ENCODE measurements at regions not wholly inside any gene's neighbourhood (a gene's known extent, or its start where the extent isn't known, plus 50 kb on each side); places are given as distances from the start of the nearest gene placed in this dataset.
"Not testable (repeated sequence)": the region's sequence is repeated elsewhere in the genome, so short reads cannot be mapped to it uniquely, and the experiment has no call there.

DNA sequence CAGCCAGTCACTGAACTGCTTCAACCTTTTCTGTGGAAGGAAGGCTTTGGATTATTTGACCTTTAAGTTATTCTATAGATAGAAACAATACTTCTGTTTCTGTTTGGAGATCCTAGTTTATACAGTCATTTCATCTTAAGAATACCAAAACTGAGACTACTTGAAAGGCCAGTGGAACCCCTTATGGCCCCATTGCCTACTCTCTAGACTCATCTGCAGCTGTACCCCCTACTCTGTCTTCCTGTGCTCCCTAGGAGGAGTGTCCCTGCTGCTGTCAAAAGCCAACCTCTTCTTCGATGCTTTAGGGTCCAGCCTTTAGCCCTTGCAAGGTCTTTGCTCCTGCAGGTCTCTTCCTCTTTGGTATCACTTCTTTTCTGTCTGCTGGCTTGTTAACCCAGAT is 169.6 kb downstream of the EDEM1 start:
- DNase-seq (ENCODE audit: low spot score) = no peak

- DNase-seq (ENCODE audit: low spot score) = no peak
Observed at GRCh38 chr3:5358911-5359310, 171.4 kb downstream of the EDEM1 start.

- DNase-seq (ENCODE audit: low spot score) = no peak
Observed at GRCh38 chr3:5360453-5360852, 172.9 kb downstream of the EDEM1 start.

GRCh38 chr3:5366746-5367145 is 179.2 kb downstream of the EDEM1 start:
- no peak for DNase-seq (ENCODE audit: low spot score)

GRCh38 chr3:5371555-5371954 is 184.0 kb downstream of the EDEM1 start:
- not testable (repeated sequence) for DNase-seq (ENCODE audit: low spot score)

DNA sequence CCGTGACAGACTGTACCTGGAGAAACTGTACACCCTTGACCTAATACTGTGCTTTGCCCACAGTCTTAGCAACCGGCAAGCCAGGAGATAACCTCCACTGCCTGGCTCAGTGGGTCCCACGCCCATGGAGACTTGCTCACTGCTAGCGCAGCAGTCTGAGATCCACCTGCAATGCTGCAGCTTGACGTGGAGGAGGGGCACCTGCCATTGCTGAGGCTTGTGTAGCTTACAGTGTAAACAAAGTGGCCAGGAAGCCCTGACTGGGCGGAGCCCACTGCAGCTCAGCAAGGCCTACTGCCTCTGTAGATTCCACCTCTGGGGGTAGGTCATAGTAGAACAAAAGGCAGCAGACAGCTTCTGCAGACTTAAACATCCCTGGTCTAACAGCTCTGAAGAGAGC is 189.3 kb downstream of the EDEM1 start:
- DNase-seq (ENCODE audit: low spot score) = no peak

- DNase-seq (ENCODE audit: low spot score) = not testable (repeated sequence)
Observed at GRCh38 chr3:5379266-5379665, 191.8 kb downstream of the EDEM1 start.

GRCh38 chr3:5383486-5384263 is 196.2 kb downstream of the EDEM1 start:
- DNase-seq (ENCODE audit: low spot score) = not testable (repeated sequence)

- DNase-seq (ENCODE audit: low spot score) = no peak
Observed at GRCh38 chr3:5384557-5385236, 197.2 kb downstream of the EDEM1 start.

- no peak for DNase-seq (ENCODE audit: low spot score)
Observed at GRCh38 chr3:5388091-5388490, 200.6 kb downstream of the EDEM1 start.

DNA sequence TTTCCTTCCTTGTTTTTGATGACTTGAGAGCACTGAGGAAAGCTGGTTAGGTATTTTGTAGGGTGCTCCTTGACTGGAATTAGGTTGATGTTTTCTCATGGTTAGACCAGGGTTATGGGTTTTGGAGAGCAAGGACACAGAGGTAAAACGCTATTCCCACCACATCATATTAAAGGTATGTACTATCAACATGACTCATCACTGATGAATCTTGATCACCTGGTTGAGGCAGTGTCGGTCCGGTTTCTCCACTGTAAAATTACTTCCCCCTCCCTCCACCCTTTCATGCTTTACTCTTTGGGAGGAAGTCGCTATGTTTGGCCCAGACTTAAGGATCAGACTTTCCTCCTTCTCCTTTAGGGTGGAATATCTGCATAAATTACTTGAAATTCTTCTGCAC is 201.6 kb downstream of the EDEM1 start:
- no peak for DNase-seq (ENCODE audit: low spot score)

- no peak for DNase-seq (ENCODE audit: low spot score)
Observed at GRCh38 chr3:5390221-5390620, 202.7 kb downstream of the EDEM1 start.

DNA sequence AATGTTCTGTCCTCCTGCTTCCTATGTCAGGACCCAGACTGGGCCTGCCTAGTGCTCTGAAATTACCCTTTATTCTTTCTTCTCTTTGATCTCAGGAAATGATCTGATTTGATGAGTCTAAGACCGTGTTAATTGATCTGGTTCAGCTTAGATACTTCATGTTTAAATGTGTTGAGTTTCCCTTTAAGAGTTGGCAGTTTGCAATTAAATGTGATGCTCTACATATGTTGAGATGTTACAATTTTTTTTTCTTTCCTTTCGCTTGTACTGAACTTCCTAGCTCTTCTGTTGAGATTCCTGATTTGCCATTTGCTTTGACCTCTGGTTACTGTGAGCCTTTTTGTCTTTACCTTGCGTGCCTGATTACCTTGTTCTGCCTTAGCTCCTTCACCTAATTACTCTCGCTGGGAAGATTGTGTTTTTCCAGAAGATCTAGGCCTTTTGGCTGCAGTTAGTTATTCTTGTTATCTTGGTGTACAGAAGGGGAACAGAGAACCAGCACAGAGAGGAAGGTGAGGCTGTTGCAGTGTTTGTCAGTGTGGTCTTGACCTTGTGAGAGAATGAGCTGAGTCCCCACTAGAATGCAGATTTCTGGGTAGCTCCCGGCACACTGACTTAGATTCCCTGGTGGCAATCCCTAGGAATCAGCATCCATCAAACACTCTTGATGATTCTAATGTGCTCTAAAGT is 203.6 kb downstream of the EDEM1 start:
- no peak for DNase-seq (ENCODE audit: low spot score)

GRCh38 chr3:5401002-5401401 is 213.5 kb downstream of the EDEM1 start:
- DNase-seq (ENCODE audit: low spot score) = no peak

- DNase-seq (ENCODE audit: low spot score) = no peak
Observed at GRCh38 chr3:5404718-5405117, 217.2 kb downstream of the EDEM1 start.

DNA sequence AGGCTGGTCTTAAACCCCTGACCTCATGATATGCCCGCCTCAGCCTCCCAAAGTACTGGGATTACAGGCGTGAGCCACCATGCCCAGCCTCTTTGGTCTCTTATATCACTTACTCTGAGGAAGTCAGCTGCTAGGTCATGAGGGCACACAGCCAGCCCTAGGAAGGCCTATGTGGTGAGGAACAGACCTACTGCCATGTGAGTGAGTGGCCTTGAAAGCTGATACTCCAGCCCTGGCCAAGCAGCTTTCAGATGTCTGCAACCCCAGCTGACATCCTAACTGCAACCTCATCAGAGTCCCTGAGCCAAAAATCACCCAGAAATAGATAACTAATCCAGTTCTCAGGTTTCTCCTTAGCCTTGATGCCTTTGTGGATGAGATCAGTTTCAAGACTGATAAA is 224.3 kb downstream of the EDEM1 start:
- DNase-seq (ENCODE audit: low spot score) = no peak

DNA sequence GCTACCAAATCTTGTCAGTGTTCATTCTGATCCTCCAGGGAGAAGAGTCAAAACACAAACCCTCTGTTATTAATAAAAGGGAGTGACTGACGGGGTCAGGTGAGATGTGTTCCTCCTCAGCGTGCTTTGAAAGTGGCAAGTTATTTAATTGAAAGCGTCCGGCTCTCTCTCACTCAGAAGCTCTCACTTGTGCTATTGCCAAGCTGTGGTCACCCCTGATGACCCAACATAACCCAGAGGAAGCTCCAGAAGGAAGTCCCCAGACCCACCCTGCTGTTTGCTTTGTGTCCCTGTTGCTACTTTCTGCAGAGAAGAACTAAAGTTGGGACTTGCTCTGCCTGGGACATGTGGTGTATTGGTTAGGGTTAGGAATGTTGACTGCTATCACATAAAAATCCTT is 235.6 kb downstream of the EDEM1 start:
- no peak for DNase-seq (ENCODE audit: low spot score)

DNA sequence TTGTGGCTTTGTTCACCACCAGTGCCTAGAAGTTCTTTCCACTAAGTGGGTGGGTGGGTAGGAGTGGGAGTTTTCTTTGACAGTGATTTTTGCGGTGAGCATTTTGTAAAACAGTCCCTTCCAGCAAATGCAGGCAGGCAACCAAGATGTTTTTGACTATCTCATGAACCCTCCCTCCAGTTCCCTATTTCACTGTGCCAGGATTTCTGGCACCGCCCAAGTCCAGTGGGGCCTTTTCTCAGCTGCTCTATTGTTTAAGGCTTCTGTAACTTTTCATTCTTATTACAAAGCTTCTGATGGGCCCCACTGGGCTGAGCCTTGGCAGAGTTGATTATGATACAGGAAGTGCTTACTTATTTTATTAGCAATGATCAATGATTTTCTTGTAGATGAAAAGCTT is 236.0 kb downstream of the EDEM1 start:
- no peak for DNase-seq (ENCODE audit: low spot score)

GRCh38 chr3:5425371-5425770 is 237.9 kb downstream of the EDEM1 start:
- DNase-seq (ENCODE audit: low spot score) = no peak

DNA sequence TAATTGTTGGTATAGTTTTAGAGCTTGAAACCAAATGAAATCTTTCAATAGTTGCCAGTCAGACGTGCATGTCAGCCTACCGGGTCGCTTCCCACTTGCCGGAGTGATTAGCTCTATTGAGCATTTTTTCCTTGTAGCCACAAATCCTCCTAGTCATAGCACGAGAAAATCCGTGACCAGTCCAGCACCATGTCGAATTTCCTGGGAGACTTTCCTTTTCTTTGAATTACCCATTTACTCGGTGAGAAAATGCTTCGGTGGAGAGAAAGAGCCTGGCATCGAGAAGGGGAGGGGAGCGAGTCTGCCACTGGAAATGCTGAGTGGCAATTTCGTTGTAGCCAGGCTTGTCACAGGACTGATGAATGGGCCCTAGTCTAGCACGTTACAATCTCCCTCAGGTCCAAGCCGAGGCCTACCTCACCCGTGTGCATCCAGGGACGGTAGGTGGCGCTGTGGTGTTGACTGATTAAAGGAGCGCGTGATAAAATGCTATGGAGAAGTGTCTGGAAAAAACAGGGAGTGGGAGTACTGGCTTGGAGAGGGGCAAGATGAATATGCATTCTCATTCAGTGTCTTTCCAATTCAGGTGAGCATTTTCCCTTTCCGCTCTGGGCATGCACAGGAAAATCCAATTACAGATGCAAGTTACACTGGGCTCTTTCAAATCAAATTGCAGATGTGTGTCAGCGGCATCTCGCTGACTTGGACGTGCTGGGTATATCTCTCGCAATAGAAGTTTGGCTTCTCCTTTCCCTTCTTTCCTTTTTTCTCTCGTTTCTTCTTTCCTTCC is 238.8 kb downstream of the EDEM1 start:
- DNase-seq (ENCODE audit: low spot score) = peak; percentile 87

DNA sequence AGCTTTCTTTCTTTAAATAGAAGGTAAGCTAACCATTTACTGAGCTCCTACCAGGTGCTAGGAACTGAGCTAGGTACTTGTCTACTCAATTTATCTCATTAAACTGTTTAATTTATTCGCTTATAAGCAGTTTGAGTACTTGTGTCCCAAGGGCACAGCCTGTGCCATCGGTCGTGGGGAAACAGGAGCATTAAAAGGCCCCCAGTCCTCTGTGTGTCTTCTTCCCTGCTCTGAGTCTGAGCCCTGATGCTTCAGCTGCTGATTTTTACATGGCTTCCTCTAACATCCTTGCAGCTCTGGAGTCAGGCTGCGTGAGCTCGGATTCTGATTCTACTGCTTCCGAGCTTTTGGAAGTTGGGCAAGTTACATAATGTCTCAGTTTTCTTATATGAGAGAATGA is 239.5 kb downstream of the EDEM1 start:
- no peak for DNase-seq (ENCODE audit: low spot score)

GRCh38 chr3:5427938-5428337 is 240.4 kb downstream of the EDEM1 start:
- peak; percentile 45 for DNase-seq (ENCODE audit: low spot score)
